ENCODE measurements at regions not wholly inside any gene's neighbourhood (a gene's known extent, or its start where the extent isn't known, plus 50 kb on each side); places are given as distances from the start of the nearest gene placed in this dataset.
"Not testable (repeated sequence)": the region's sequence is repeated elsewhere in the genome, so short reads cannot be mapped to it uniquely, and the experiment has no call there.

- H3K4me3 ChIP-seq (replicated peaks in 1 of 2; ENCODE audit: low read depth in 2 of 2, low read length in 2 of 2); DNase-seq (ENCODE audit: low read depth in 2 of 2): not testable (repeated sequence)
These were observed 4092.8 kb upstream of the TPTE start for GRCh38 chr21:6428498-6429092.

DNA sequence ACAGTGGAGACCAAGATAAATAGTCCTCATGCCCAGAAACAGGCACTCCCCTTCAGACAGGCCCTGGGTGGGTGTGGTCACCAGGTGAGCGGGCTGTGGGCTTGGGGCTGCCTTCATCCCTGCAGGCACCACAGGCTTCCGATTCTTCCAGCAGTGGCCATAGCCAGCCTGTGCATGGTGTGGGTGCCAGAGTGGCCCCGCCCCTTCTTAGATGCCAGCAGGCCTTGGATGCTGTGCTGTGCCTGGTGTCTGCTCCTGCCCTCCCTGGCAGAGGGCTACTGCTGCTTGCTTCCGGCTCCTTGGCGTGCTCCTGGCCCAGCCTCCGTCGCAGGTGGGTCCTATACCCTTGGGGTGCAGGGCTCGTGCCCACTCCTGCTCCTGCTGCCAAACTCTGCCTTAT, 4091.5 kb upstream of the TPTE start:
- H3K4me3 ChIP-seq (replicated peaks in 1 of 2; ENCODE audit: low read depth in 2 of 2, low read length in 2 of 2); DNase-seq (ENCODE audit: low read depth in 2 of 2): not testable (repeated sequence)

- not testable (repeated sequence) for H3K4me3 ChIP-seq (replicated peaks in 1 of 2; ENCODE audit: low read depth in 2 of 2, low read length in 2 of 2); DNase-seq (ENCODE audit: low read depth in 2 of 2)
These were observed 4088.2 kb upstream of the TPTE start for GRCh38 chr21:6433149-6433548.

- not testable (repeated sequence) for H3K4me3 ChIP-seq (replicated peaks in 1 of 2; ENCODE audit: low read depth in 2 of 2, low read length in 2 of 2); DNase-seq (ENCODE audit: low read depth in 2 of 2)
These were observed 4085.2 kb upstream of the TPTE start for GRCh38 chr21:6436205-6436604.

DNA sequence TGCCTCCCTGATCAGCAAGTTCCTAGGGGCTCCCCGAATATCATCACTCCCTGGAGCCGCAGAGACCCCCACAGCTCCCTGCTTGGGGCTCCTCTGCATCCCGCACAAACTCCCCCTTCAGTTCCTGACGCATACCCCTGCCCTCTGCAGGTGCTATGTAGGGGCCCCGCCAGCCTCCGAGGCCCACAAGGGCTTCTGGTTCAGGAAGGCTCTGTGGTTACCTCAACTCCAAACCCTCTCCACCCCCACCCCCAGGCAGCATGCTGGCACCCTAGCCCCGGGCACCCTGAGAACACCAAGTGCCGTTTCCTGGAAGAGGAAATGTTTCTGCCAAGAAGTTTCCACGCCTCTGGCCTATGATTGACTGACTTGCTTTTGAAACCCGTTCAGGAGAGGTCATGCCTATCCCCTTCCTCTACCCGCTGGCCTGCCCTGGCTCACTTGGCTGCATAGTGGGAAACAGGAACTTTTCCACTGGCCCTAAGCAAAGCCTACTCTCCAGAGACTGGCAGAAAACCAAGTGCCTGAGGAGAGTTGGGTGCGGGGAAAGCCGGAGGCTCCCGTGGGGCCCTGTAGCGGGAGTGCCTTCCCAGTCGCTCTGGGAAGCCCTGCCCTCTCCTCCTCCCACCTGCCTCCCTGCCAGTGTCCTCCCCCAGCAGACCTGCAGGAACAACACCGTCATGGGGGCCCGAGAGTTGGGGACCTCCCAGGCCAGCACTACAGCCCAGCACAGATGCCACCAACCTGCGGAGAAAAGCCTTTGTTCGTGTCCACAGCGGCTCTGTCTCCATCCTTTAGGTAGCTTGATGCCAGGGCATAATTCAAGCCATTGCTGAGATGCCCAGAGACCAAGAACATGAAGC, 4084.2 kb upstream of the TPTE start:
- H3K4me3 ChIP-seq (replicated peaks in 1 of 2; ENCODE audit: low read depth in 2 of 2, low read length in 2 of 2); DNase-seq (ENCODE audit: low read depth in 2 of 2): not testable (repeated sequence)

DNA sequence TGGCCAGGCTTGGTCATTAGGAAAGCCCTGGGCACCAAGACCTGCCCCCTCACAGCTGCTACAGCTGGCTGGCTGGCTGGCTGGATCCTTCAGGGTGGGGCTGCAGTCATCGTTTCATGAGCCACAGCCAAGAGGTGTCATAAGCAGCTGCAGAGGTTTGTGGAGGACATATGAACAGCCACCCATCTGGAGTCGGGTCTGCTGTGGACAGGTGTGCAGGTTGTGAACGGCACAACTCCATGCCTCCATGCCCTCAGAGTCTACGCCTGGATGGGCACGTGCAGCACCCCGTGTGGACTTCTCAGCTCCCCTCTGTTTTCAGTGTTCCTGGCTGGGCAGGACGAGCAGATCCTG, 4083.6 kb upstream of the TPTE start:
- DNase-seq (ENCODE audit: low read depth in 2 of 2); H3K4me3 ChIP-seq (replicated peaks in 1 of 2; ENCODE audit: low read depth in 2 of 2, low read length in 2 of 2): not testable (repeated sequence)

DNA sequence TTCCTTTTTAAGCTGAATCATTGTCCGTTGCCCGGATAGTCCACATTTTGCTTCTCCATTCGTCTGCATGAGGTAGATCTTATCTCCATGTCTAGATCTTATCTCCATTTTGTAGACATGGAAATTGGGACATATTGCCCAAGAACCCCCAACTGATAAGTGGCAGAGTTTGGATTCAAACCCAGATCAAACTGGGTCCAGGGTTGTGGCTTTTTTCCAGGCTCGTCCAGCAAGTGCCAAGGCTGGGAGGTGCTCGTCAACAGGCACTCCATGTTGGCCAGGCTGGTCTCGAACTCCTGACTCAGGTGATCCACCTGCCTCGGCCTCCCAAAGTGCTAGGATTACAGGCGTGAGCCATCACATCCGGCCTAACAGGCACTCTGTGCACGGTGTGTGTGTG, 4082.3 kb upstream of the TPTE start:
- not testable (repeated sequence) for DNase-seq (ENCODE audit: low read depth in 2 of 2); H3K4me3 ChIP-seq (replicated peaks in 1 of 2; ENCODE audit: low read depth in 2 of 2, low read length in 2 of 2)

DNA sequence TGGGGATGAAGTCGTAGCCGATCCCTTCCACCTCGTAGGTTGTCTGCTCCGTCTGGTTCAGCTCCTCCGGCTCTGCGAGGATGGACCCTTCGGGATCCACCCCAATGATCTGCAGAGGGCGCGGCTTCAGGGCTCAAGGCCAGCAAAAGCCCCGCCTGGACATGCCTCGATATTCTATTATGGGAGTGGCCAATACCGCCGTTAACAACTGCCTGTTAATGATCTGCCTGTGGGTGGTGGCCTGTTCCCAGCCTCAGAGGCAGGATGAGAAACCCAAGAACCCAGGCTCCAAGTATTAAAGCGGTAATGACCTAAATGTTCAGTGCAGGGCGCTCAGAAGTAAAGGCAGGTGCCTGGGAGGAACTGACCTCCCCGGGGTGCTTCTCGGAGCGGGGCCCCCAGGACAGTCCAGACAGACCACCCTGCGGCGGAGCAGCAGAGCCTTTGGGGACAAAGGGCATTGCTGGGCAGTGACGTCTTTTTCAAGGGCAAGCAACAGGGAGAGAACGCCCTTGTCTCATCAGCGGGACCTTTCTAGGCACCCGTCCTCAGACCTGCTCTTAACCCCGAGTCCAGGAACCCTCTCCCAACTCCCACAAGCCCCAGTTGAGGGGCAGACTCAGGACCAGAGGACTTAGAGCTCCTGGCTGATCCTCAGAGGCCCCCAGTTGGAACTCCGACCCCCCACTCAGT, 4066.6 kb upstream of the TPTE start:
- not testable (repeated sequence) for H3K4me3 ChIP-seq (replicated peaks in 1 of 2; ENCODE audit: low read depth in 2 of 2, low read length in 2 of 2); DNase-seq (ENCODE audit: low read depth in 2 of 2)

- not testable (repeated sequence) for DNase-seq (ENCODE audit: low read depth in 2 of 2); H3K4me3 ChIP-seq (replicated peaks in 1 of 2; ENCODE audit: low read depth in 2 of 2, low read length in 2 of 2)
These were observed 4065.2 kb upstream of the TPTE start for GRCh38 chr21:6456011-6456661.

DNA sequence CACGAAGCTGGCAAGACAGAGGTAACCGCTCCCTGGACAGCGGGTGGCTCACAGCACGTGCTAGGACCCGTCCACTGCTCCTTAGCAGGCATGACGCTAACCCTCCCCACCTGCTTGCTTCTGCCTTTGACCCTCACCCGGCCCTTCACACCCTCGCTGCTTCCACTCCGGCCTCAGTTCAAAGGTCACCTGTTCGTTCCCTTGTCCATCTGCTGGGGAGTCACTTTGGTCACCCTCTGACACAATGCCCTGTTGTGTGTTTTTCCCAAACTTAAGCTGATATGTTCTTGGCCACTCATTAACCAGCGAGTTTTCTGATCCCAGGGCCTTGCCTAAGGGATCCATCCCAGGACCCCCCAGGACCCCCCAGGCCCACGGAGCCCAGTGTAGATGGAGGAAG, 4061.6 kb upstream of the TPTE start:
- H3K4me3 ChIP-seq (replicated peaks in 1 of 2; ENCODE audit: low read depth in 2 of 2, low read length in 2 of 2); DNase-seq (ENCODE audit: low read depth in 2 of 2): not testable (repeated sequence)

DNA sequence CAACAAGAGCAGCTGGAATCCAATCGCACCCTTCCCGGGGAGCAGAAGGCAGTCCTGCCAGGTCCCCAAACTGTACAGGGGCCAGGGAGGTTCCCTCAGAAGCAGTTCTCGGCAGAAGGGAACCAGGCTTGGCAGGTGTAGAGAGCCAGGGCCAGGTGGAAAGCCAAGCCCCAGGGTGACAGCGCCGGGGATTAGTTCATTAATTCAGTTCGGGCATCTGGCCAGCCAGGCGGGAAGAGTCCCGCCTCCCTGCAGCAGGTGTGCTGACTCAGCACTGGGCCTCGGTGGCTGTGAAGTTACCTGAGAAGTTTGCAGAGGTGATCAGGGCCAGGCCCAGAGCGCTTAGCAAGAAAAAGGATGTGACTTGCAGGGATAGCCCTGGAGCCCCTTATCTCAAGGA, 4060.0 kb upstream of the TPTE start:
- H3K4me3 ChIP-seq (replicated peaks in 1 of 2; ENCODE audit: low read depth in 2 of 2, low read length in 2 of 2); DNase-seq (ENCODE audit: low read depth in 2 of 2): not testable (repeated sequence)

DNA sequence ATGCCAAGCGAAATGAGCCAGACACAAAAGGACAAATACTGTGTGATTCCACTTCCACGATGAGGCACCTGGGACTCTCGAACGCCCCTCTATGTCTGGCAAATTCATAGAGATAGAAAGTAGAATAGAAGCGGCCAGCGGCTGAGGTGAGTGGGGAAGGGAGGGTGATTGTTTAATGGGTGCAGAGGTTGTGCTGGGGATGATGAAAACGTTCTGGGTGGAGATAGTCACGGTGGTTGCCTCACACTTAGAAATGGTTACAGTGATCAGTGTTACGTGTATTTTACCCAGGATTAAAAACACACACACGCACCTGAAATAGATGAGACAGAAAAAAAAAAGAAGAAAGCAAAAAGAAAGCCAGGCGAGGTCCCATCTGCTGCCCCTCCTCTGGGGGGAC, 4057.0 kb upstream of the TPTE start:
- H3K4me3 ChIP-seq (replicated peaks in 1 of 2; ENCODE audit: low read depth in 2 of 2, low read length in 2 of 2); DNase-seq (ENCODE audit: low read depth in 2 of 2): not testable (repeated sequence)

- H3K4me3 ChIP-seq (replicated peaks in 1 of 2; ENCODE audit: low read depth in 2 of 2, low read length in 2 of 2); DNase-seq (ENCODE audit: low read depth in 2 of 2): not testable (repeated sequence)
These were observed 4055.2 kb upstream of the TPTE start for GRCh38 chr21:6466081-6466698.

GRCh38 chr21:6466707-6467106, 4054.7 kb upstream of the TPTE start:
- DNase-seq (ENCODE audit: low read depth in 2 of 2); H3K4me3 ChIP-seq (replicated peaks in 1 of 2; ENCODE audit: low read depth in 2 of 2, low read length in 2 of 2): not testable (repeated sequence)

DNA sequence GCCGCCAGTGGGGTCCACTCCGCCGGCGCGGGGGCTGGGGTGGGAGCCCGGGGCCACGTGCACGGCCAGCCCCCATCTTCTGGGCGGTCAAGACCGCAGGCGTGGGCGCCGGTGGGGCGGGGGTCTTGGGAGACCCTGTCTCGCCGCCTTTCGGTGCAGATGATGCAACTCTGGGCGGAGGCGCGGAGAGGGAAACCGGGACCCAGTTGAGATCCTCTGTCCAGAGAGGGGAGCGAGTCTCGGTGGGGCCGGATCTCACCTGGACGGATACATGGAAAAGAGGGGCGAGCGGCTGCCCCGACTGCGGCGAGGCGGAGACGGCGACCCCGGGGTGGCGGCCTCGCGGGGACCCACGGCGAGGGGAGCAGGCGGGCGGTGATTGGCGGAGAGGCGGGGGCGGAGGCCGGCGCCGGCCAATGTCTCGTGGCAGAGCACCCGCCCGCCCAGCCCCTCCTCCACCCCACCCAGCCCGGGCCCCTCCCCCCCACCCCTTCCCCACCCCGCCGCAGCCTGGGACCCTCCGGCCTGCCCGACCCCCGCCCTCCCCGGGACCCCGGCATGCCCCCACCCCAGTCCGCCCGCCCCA, 4054.1 kb upstream of the TPTE start:
- not testable (repeated sequence) for DNase-seq (ENCODE audit: low read depth in 2 of 2)

DNA sequence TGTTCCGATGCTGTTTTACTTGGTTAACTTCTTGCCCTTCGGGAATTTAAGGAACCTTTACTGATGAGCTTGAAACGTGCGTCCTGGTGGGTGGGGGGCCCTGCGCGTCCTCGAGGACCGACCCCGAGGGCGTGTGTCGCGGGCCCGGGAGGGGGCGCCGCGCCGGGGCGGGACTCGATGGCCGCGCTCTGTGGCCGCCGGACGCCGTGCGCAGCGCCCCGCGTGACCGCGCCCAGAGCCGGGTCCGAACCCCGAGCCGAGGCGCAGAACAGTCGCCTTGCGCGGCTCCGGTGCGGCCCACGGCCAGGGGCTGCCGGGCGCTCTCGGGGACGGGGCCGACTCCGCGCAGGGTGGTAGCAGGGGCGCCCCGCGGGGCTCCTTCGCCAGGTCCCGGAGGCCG, 4053.5 kb upstream of the TPTE start:
- not testable (repeated sequence) for DNase-seq (ENCODE audit: low read depth in 2 of 2); H3K4me3 ChIP-seq (replicated peaks in 1 of 2; ENCODE audit: low read depth in 2 of 2, low read length in 2 of 2)

More for the DNA sequence above, 4054.1 kb upstream of the TPTE start:
- H3K4me3 ChIP-seq (replicated peaks in 1 of 2; ENCODE audit: low read depth in 2 of 2, low read length in 2 of 2): not testable (repeated sequence)

GRCh38 chr21:6468331-6468860, 4053.0 kb upstream of the TPTE start:
- H3K4me3 ChIP-seq (replicated peaks in 1 of 2; ENCODE audit: low read depth in 2 of 2, low read length in 2 of 2); DNase-seq (ENCODE audit: low read depth in 2 of 2): not testable (repeated sequence)
